PFSK-1 (cell line): ENCODE measurements at regions not wholly inside any gene's neighbourhood (a gene's known extent, or its start where the extent isn't known, plus 50 kb on each side); places are given as distances from the start of the nearest gene placed in this dataset.

Experiments
- POLR2AphosphoS5 ChIP-seq: IDR thresholded peaks from 2 replicates; pipeline ENCODE4 v1.6.1; 2012; ENCODE audit warnings: low read depth, mild to moderate bottlenecking, control low read depth, low read length, moderate library complexity
- SIN3A ChIP-seq: IDR thresholded peaks from 2 replicates; pipeline ENCODE4 v1.6.1; 2012; ENCODE audit warnings: mild to moderate bottlenecking, low read length, moderate library complexity, borderline replicate concordance; ENCODE audit not compliant: insufficient read depth
- TAF1 ChIP-seq: IDR thresholded peaks from 2 replicates; pipeline ENCODE4 v1.6.1; 2012; ENCODE audit warnings: low read length, control low read depth, borderline replicate concordance; ENCODE audit not compliant: insufficient read depth
- TF ChIP-seq, protein P1 (sequence below), 2 experiments: IDR thresholded peaks; 2 replicates each; pipeline versions ENCODE4 v1.6.1 to v1.8.0; 2011 to 2012; ENCODE audit warnings: low read depth in 2 of 2, low read length in 2 of 2, control low read depth in 1 of 2, inconsistent platforms in 1 of 2, mild to moderate bottlenecking in 1 of 2, moderate library complexity in 1 of 2; ENCODE audit not compliant: insufficient read depth in 1 of 2

GRCh38 chr10:52551046-52551445 lies 221.5 kb downstream of the MBL2 start:
- no peak for TF ChIP-seq TAF1
- TF ChIP-seq POLR2AphosphoS5 = no peak
- TF ChIP-seq, protein P1, sequence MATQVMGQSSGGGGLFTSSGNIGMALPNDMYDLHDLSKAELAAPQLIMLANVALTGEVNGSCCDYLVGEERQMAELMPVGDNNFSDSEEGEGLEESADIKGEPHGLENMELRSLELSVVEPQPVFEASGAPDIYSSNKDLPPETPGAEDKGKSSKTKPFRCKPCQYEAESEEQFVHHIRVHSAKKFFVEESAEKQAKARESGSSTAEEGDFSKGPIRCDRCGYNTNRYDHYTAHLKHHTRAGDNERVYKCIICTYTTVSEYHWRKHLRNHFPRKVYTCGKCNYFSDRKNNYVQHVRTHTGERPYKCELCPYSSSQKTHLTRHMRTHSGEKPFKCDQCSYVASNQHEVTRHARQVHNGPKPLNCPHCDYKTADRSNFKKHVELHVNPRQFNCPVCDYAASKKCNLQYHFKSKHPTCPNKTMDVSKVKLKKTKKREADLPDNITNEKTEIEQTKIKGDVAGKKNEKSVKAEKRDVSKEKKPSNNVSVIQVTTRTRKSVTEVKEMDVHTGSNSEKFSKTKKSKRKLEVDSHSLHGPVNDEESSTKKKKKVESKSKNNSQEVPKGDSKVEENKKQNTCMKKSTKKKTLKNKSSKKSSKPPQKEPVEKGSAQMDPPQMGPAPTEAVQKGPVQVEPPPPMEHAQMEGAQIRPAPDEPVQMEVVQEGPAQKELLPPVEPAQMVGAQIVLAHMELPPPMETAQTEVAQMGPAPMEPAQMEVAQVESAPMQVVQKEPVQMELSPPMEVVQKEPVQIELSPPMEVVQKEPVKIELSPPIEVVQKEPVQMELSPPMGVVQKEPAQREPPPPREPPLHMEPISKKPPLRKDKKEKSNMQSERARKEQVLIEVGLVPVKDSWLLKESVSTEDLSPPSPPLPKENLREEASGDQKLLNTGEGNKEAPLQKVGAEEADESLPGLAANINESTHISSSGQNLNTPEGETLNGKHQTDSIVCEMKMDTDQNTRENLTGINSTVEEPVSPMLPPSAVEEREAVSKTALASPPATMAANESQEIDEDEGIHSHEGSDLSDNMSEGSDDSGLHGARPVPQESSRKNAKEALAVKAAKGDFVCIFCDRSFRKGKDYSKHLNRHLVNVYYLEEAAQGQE (IDR thresholded peaks at IDR 0.05; ENCODE audit: insufficient read depth in 1 of 2, low read depth in 2 of 2, low read length in 2 of 2) = no peak
- TF ChIP-seq SIN3A = no peak
